GM12874 (cell line): ENCODE measurements at regions not wholly inside any gene's neighbourhood (a gene's known extent, or its start where the extent isn't known, plus 50 kb on each side); places are given as distances from the start of the nearest gene placed in this dataset.

Experiments used
- CTCF ChIP-seq: IDR thresholded peaks from 2 replicates; pipeline ENCODE4 v1.5.1; 2011; ENCODE audit warnings: low read depth, mild to moderate bottlenecking, control low read depth, low read length, moderate library complexity; ENCODE audit not compliant: insufficient read depth

- no peak for TF ChIP-seq CTCF
These were observed 127.4 kb upstream of the RPS6KA2 start for GRCh38 chr6:166754218-166755030.

- TF ChIP-seq CTCF = no peak
These were observed 126.1 kb upstream of the RPS6KA2 start for GRCh38 chr6:166752928-166753721.

- TF ChIP-seq CTCF = no peak
These were observed 125.0 kb upstream of the RPS6KA2 start for GRCh38 chr6:166752097-166752496.

GRCh38 chr6:166751051-166751595 is 124.1 kb upstream of the RPS6KA2 start:
- no peak for TF ChIP-seq CTCF

DNA sequence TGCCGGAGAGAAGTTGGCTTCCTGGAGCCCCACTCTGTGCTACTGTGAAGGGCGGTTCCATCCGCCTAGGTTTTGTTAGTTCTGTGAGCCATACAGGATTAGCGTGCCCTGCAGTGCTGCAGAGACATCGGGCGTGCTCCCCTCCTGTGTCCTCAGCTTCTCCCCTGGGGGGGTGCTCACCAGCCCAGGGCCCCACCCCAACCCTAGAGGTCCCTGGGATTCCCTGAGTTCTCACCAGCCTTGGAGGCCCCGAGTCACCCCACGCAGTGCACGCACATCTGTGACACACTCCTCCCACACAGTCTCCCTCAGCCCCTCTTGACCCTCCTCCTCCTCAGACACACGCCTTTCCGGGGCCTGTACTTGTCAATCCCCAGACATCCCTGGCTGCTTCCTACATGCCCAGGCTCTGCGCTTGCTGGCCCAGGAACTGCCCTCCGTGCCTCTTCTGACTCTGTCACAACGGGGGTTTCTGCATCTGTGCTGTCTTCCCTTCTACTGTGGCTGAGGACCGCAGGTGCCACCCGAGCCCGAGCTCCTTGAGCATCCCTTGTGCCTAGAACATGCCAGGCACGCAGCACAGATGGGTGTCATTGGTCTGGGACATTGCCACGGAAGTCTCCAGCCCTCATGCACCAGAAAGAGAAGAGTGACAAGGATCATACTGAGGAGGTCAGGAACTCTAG is 123.2 kb upstream of the RPS6KA2 start:
- no peak for TF ChIP-seq CTCF

DNA sequence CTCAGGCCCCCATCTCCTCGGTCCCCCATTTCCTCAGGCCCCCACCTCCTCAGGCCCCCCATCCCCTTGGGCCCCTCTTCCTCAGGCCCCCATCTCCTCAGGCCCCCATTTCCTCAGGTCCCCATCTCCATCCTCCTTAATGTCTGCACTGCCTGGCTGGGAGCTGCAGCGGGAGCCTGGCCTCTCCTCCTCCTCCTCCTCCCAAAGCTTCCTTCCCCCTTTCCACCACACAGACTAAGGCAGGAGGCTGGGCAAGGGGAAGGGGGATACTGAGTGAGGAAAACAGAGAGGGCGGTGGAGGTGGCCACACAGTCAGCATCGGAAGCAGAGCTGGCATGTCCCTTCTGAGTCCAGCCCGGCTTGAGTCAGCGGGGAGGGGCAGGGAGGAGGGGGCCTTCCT is 122.6 kb upstream of the RPS6KA2 start:
- TF ChIP-seq CTCF = no peak
